ENCODE measurements at regions not wholly inside any gene's neighbourhood (a gene's known extent, or its start where the extent isn't known, plus 50 kb on each side); places are given as distances from the start of the nearest gene placed in this dataset.

- TF ChIP-seq, protein P1, sequence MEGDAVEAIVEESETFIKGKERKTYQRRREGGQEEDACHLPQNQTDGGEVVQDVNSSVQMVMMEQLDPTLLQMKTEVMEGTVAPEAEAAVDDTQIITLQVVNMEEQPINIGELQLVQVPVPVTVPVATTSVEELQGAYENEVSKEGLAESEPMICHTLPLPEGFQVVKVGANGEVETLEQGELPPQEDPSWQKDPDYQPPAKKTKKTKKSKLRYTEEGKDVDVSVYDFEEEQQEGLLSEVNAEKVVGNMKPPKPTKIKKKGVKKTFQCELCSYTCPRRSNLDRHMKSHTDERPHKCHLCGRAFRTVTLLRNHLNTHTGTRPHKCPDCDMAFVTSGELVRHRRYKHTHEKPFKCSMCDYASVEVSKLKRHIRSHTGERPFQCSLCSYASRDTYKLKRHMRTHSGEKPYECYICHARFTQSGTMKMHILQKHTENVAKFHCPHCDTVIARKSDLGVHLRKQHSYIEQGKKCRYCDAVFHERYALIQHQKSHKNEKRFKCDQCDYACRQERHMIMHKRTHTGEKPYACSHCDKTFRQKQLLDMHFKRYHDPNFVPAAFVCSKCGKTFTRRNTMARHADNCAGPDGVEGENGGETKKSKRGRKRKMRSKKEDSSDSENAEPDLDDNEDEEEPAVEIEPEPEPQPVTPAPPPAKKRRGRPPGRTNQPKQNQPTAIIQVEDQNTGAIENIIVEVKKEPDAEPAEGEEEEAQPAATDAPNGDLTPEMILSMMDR (IDR thresholded peaks at IDR 0.05): no peak
- TF ChIP-seq EP300 (IDR thresholded peaks at IDR 0.05): no peak
Measured at GRCh38 chr7:25396668-25397067, 168.4 kb upstream of the NPVF start.
